Mucosa of rectum (tissue), 2 donors: ENCODE measurements at regions not wholly inside any gene's neighbourhood (a gene's known extent, or its start where the extent isn't known, plus 50 kb on each side); places are given as distances from the start of the nearest gene placed in this dataset.
"Not testable (repeated sequence)": the region's sequence is repeated elsewhere in the genome, so short reads cannot be mapped to it uniquely, and the experiment has no call there.

Source experiments
- H3K27ac ChIP-seq, 2 donors: one replicate each; pipeline ENCODE4 v1.7.0; 2013; ENCODE audit warnings: inconsistent platforms in 2 of 2, low read depth in 2 of 2, low read length in 2 of 2
- H3K27me3 ChIP-seq, 2 donors: one replicate each; pipeline ENCODE4 v1.7.0; 2013; ENCODE audit warnings: low read length in 2 of 2; ENCODE audit not compliant: control insufficient read depth in 2 of 2, insufficient read depth in 2 of 2
- H3K36me3 ChIP-seq, 2 donors: one replicate each; pipeline ENCODE4 v1.7.0; 2013; ENCODE audit warnings: low read length in 2 of 2; ENCODE audit not compliant: control insufficient read depth in 2 of 2, insufficient read depth in 2 of 2
- H3K4me1 ChIP-seq, 2 donors: one replicate each; pipeline ENCODE4 v1.7.0; 2013; ENCODE audit warnings: low read length in 2 of 2, mild to moderate bottlenecking in 1 of 2; ENCODE audit not compliant: control insufficient read depth in 2 of 2, insufficient read depth in 2 of 2
- H3K4me3 ChIP-seq, 2 donors: one replicate each; pipeline ENCODE4 v1.7.0; 2013; ENCODE audit warnings: low read length in 2 of 2
- H3K9ac ChIP-seq, 2 donors: one replicate each; pipeline ENCODE4 v1.7.0; 2013; ENCODE audit warnings: low read length in 2 of 2, low read depth in 1 of 2, mild to moderate bottlenecking in 1 of 2
- H3K9me3 ChIP-seq, 2 donors: one replicate each; pipeline ENCODE4 v1.7.0; 2013; ENCODE audit warnings: low read length in 2 of 2; ENCODE audit not compliant: control insufficient read depth in 2 of 2
- donor health status: healthy.
- donor health status: Normal muscosa, but diverticular disease.

- H3K4me1 ChIP-seq: peaks cover 13 to 16% of the 10 kb centered on the region in 2 donors
- H3K4me3 ChIP-seq: no peak overlapping the region
- no peak overlapping the region for H3K27ac ChIP-seq
- H3K9me3 ChIP-seq: no peaks in the 10 kb centered on the region
- H3K36me3 ChIP-seq: no peaks in the 10 kb centered on the region
- no peaks in the 10 kb centered on the region for H3K27me3 ChIP-seq
- H3K9ac ChIP-seq: no peak overlapping the region
These were observed 200.3 kb downstream of the SEC14L1 start for GRCh38 chr17:77341069-77341541.

- not testable (repeated sequence) for H3K27me3 ChIP-seq, H3K4me3 ChIP-seq, H3K36me3 ChIP-seq, H3K9me3 ChIP-seq, H3K9ac ChIP-seq
- Histone ChIP-seq H3K4me1 (peaks cover 13 to 16% of the 10 kb centered on the region in 2 donors), H3K27ac (peak overlapping the region in 1 of 2 donors; percentile 16)
These were observed 201.9 kb downstream of the SEC14L1 start for GRCh38 chr17:77342656-77342990.

DNA sequence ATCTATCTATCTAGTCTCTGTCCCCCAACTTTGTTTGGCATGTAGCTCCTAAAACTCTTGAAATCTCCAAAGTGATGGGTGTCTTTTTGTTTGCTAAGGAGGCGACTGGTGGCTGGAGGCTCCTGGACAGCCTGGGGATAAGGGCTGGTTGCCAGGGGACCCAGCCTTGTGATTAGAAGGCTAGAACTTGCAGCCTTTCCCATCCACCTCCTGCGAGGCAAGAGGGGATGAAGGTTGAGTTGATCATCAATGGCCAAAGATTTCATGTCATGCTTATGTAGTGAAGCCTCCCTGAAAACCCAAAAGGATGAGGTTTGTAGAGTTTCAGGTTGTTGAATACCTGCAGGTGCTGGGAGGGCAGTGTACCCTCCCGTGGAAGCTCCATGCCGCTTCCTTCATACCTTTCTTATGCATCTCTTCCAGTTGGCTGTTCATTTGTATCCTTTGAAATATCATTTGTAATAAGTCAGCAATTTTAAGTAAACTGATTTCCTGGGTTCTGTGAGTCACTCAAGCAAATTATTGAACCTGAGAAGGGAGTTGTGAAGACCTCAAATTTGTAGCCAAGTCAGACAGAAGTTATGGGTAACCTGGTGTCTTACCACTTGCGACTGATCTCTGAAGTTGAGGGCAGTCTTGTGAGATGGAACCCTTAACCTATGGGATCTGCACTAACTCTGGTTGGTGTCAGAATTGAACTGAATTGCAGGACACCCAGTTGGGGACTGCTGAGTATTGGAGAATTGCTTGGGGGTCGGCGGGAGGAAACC, 202.4 kb downstream of the SEC14L1 start:
- Histone ChIP-seq H3K27me3 (no peaks in the 10 kb centered on the region), H3K27ac (no peak overlapping the region), H3K4me1 (peaks cover 13 to 16% of the 10 kb centered on the region in 2 donors), H3K9me3 (no peaks in the 10 kb centered on the region), H3K4me3 (no peak overlapping the region), H3K9ac (no peak overlapping the region), H3K36me3 (no peaks in the 10 kb centered on the region)

GRCh38 chr17:77344038-77344437, 203.3 kb downstream of the SEC14L1 start:
- no peak overlapping the region for H3K4me3 ChIP-seq

GRCh38 chr17:77345260-77345910, 204.6 kb downstream of the SEC14L1 start:
- Histone ChIP-seq H3K9me3 (no peaks in the 10 kb centered on the region), H3K9ac (no peak overlapping the region), H3K27me3 (no peaks in the 10 kb centered on the region), H3K4me3 (no peak overlapping the region), H3K36me3 (no peaks in the 10 kb centered on the region), H3K27ac (no peak overlapping the region), H3K4me1 (peaks cover 18 to 22% of the 10 kb centered on the region in 2 donors)

More at GRCh38 chr17:77344038-77344437, 203.3 kb downstream of the SEC14L1 start:
- H3K9ac ChIP-seq: no peak overlapping the region
- H3K27me3 ChIP-seq: no peaks in the 10 kb centered on the region
- no peaks in the 10 kb centered on the region for H3K36me3 ChIP-seq
- H3K9me3 ChIP-seq: no peaks in the 10 kb centered on the region
- H3K27ac ChIP-seq: no peak overlapping the region
- H3K4me1 ChIP-seq: peaks cover 13 to 16% of the 10 kb centered on the region in 2 donors

- no peak overlapping the region for H3K9ac ChIP-seq
- no peak overlapping the region for H3K27ac ChIP-seq
- peaks cover 22 to 29% of the 10 kb centered on the region in 2 donors for H3K4me1 ChIP-seq
- no peaks in the 10 kb centered on the region for H3K36me3 ChIP-seq
- no peaks in the 10 kb centered on the region for H3K9me3 ChIP-seq
- no peak overlapping the region for H3K4me3 ChIP-seq
- no peaks in the 10 kb centered on the region for H3K27me3 ChIP-seq
These were observed 206.0 kb downstream of the SEC14L1 start for GRCh38 chr17:77346765-77347164.

DNA sequence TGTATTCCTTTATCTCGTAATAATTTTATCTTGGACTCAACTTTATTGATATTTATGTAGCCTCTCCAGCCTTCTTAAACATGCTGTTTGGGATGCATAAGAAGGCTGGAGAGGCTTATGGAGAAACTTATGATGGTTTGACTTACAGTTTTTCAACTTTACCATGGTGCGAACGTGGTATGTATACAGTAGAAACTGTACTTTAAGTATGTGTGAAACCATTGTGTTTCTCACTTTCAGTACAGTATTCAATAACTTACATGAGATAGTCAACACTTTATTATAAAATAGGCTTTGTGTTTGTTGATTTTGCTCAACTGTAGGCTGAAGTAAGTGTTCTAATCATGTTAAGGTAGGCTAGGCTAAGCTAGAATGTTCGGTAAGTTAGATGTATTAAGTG, 206.8 kb downstream of the SEC14L1 start:
- Histone ChIP-seq H3K9me3 (no peaks in the 10 kb centered on the region), H3K9ac (no peak overlapping the region), H3K4me1 (peaks cover 18 to 23% of the 10 kb centered on the region in 2 donors), H3K27ac (no peak overlapping the region), H3K4me3 (no peak overlapping the region), H3K27me3 (no peaks in the 10 kb centered on the region), H3K36me3 (no peaks in the 10 kb centered on the region)

DNA sequence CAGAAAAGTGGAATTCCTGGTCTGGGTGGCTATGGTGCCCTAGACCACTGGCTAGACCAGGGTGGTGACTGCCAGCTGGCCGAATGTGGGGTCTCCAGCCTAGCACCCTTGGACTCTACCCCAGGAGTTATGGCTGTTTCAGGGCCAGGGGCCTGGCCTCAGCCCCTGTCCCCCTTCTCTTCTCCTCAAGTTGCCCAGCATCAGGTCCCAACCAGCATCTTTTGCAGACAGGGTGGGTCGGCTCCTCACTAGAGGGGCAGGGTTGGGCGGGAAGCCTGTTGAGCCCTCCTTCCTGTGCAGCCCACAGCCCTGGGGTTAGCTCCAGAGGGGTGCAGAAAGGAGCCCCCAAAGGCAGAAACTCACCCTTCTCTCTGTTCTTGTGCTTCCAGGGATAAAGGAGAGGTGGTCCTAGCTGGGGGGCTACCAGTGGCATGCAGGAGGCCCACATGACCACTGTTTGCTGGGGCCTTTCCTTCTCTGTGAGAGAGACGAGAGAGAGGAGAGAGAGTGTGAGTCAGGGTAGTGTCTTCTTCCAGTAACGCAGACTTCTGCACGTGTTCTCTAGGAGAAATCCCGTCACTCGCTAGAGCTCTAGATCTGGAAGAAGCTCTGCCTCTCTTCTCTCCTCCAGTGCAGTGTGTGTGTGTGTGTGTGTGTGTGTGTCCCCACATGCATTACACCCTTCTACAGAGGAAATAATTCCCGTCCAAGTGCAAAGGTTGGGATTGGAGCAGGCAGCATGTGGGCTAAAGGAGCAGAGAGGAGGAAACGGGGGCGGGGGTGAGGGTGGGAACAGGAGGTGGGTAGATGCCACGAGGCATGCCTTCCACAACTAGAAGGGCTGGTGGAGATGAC, 209.4 kb downstream of the SEC14L1 start:
- peak overlapping the region in 1 of 2 donors; percentile 24 for H3K9ac ChIP-seq
- no peaks in the 10 kb centered on the region for H3K36me3 ChIP-seq
- H3K27me3 ChIP-seq: no peaks in the 10 kb centered on the region
- H3K27ac ChIP-seq: peak overlapping the region; percentile 28 to 38
- H3K4me1 ChIP-seq: peaks cover 19 to 30% of the 10 kb centered on the region in 2 donors
- no peaks in the 10 kb centered on the region for H3K9me3 ChIP-seq
- no peak overlapping the region for H3K4me3 ChIP-seq

DNA sequence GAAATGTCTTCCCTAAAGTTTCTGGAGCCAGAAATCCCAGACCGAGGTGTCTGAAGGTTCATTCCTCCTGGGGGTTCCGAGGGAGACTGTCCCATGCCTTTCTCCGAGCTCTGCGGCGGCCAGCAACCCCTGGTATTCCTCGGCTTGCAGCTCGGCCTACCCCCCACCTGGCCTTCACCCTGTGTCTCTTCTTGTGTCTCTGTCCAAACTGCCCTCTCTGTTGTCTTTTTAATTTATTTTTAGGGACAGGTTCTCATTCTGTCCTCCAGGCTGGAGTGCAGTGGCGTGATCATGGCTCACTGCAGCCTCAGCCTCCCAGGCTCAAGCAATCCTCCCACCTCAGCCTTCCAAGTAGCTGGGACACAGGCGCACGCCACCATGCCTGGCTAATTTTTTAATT, 211.7 kb downstream of the SEC14L1 start:
- no peaks in the 10 kb centered on the region for H3K9me3 ChIP-seq
- H3K4me3 ChIP-seq: no peak overlapping the region
- no peak overlapping the region for H3K27ac ChIP-seq
- no peaks in the 10 kb centered on the region for H3K27me3 ChIP-seq
- H3K4me1 ChIP-seq: peaks cover 20 to 33% of the 10 kb centered on the region in 2 donors
- no peaks in the 10 kb centered on the region for H3K36me3 ChIP-seq
- no peak overlapping the region for H3K9ac ChIP-seq

DNA sequence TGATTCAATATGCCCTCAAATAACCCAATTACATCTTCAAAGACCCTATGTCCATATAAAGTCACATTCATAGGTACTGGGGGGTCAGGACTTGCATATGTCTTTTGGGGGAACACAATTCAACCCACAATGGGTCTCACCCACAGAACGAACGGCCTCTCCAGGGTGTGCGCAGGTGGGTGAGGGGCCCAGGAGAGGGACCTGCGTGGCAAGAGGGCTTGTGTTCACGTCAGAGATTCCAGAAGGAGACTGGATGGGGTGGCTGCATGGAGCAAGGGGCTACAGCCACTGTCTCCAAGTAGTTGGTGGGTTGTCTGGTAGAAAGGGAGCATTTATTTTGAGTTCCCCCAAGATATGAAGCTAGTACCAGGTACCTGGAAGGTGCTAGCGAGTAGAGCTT, 212.2 kb downstream of the SEC14L1 start:
- Histone ChIP-seq H3K4me1 (peaks cover 20 to 33% of the 10 kb centered on the region in 2 donors), H3K36me3 (no peaks in the 10 kb centered on the region), H3K9ac (no peak overlapping the region), H3K4me3 (no peak overlapping the region), H3K27ac (no peak overlapping the region), H3K9me3 (no peaks in the 10 kb centered on the region), H3K27me3 (no peaks in the 10 kb centered on the region)
